GM13976 (cell line): ENCODE measurements at regions not wholly inside any gene's neighbourhood (a gene's known extent, or its start where the extent isn't known, plus 50 kb on each side); places are given as distances from the start of the nearest gene placed in this dataset.

Experiments
- DNase-seq: peaks from one replicate; pipeline ENCODE4 v3.0.0; 2012; ENCODE audit warnings: low spot score
- CTCF ChIP-seq: IDR thresholded peaks from 2 replicates; pipeline ENCODE4 v1.5.1; 2012; ENCODE audit warnings: borderline replicate concordance, mild to moderate bottlenecking; ENCODE audit not compliant: insufficient read depth; ENCODE audit errors: extremely low read depth, missing control alignments, control extremely low read depth
- in situ Hi-C: fragments of 300-500 bp; cut with MboI; formaldehyde crosslinking; loops from one replicate; pipeline ENCODE4 v1.12.0; 2022; ENCODE audit warnings: low sequenced_read_pairs, mixed read lengths, inconsistent platforms; ENCODE audit not compliant: unreplicated experiment

- TF ChIP-seq CTCF: no peak
- in situ Hi-C loops: no loop called here
- DNase-seq: peak; percentile 94
These were observed 66.6 kb downstream of the KCNRG start for GRCh38 chr13:50081679-50082425.

- peak; percentile 70 for DNase-seq
- no peak for TF ChIP-seq CTCF
- in situ Hi-C loops: no loop called here
These were observed 67.4 kb downstream of the KCNRG start for GRCh38 chr13:50082426-50083281.

- in situ Hi-C loops: no loop called here
- TF ChIP-seq CTCF: no peak
- no peak for DNase-seq
These were observed 69.8 kb downstream of the KCNRG start for GRCh38 chr13:50085063-50085462.

- in situ Hi-C loops: no loop called here
- no peak for TF ChIP-seq CTCF
- no peak for DNase-seq
These were observed 74.4 kb downstream of the KCNRG start for GRCh38 chr13:50089633-50090032.

GRCh38 chr13:50090211-50090610 lies 75.0 kb downstream of the KCNRG start:
- no peak for DNase-seq
- in situ Hi-C loops: no loop called here

More at GRCh38 chr13:50090211-50090610, 75.0 kb downstream of the KCNRG start:
- no peak for TF ChIP-seq CTCF
